ENCODE measurements at regions not wholly inside any gene's neighbourhood (a gene's known extent, or its start where the extent isn't known, plus 50 kb on each side); places are given as distances from the start of the nearest gene placed in this dataset.

DNA sequence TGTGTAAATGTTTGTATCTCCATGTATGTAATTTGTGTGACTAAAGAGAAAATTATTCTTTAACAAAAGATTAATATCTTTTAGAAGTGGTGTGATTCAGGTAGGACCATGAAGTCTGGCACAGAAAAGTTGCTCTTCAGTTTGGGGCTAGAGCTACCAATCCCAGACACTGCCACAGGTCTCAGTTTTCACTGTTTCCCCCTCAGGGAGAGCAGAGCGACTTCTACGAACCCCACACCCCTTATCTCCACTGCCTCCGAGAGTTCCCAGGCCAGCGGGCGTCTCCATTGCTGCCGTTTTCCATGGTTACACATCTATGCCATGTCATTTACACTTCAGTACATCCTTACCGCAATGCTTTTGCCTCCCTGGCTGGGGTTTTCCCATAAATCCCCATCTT is 93.0 kb upstream of the SMYD2 start:
- TF ChIP-seq, protein P1, sequence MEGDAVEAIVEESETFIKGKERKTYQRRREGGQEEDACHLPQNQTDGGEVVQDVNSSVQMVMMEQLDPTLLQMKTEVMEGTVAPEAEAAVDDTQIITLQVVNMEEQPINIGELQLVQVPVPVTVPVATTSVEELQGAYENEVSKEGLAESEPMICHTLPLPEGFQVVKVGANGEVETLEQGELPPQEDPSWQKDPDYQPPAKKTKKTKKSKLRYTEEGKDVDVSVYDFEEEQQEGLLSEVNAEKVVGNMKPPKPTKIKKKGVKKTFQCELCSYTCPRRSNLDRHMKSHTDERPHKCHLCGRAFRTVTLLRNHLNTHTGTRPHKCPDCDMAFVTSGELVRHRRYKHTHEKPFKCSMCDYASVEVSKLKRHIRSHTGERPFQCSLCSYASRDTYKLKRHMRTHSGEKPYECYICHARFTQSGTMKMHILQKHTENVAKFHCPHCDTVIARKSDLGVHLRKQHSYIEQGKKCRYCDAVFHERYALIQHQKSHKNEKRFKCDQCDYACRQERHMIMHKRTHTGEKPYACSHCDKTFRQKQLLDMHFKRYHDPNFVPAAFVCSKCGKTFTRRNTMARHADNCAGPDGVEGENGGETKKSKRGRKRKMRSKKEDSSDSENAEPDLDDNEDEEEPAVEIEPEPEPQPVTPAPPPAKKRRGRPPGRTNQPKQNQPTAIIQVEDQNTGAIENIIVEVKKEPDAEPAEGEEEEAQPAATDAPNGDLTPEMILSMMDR (conservative IDR thresholded peaks at IDR 0.05; ENCODE audit: low read length) = no peak
- TF ChIP-seq EZH2phosphoT487 (IDR thresholded peaks at IDR 0.05; ENCODE audit: borderline replicate concordance, low read depth, low read length) = no peak

Measured in OCI-LY7 (cell line).